NCI-H1048 (cell line): ENCODE measurements at regions not wholly inside any gene's neighbourhood (a gene's known extent, or its start where the extent isn't known, plus 50 kb on each side); places are given as distances from the start of the nearest gene placed in this dataset.
"Not testable (repeated sequence)": the region's sequence is repeated elsewhere in the genome, so short reads cannot be mapped to it uniquely, and the experiment has no call there.

Source experiments
- DNase-seq: peaks from one replicate; lab custom pipeline; 2025; lab: John Stamatoyannopoulos, UW

DNA sequence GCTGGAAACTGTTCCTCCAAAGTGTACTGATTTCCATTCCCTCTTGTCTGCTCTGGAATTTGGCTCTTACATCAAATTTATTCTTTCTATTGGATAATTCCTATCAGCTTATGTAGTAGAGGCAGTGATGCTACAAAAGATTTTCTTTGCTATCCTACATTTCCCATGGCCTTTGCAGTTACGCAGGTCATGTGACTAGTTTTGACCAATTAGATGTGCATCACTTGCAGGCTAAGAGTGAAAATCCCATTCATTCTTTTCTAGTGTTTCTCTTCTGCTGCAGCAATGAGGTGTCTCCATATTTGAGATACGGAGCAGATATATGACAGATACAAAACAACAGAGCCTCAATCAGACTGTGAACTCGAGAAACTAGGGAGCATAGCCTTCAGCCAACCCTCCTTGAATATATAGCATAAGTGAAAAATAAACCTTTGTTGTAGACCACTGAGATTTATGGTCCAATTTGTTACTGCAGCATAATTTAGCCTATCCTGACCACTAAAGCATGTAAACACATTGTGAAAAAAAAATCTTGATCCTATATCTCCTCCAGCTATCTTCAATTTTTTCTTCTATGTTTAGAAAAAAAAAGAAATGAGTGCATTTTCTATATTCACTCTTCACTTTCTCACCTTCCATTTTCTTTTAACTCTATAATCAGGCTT lies 102.0 kb downstream of the HNMT start:
- no peak for DNase-seq

DNA sequence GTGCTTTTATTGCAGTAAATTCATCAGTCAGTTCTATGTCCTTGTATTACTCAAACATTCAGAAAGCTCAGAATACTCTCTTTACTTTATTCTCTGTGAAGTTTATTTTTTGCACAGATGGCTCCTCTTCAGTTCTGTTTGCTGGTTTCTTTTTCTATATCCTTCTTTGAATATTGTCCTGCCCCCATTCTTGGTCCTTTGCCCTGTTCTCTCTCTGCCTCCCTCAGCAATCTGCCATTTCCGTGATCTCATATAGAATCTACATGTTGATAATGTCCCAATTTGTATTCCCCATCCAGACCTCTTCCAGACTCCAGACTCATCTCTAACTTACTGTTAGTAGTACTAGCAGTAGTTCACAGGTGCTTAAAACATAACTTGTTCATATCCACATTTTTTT lies 102.6 kb downstream of the HNMT start:
- DNase-seq = no peak

GRCh38 chr2:138068669-138069068 lies 104.4 kb downstream of the HNMT start:
- not testable (repeated sequence) for DNase-seq

- DNase-seq = not testable (repeated sequence)
Measured at GRCh38 chr2:138071042-138071719, 106.9 kb downstream of the HNMT start.

GRCh38 chr2:138071720-138072719 lies 107.7 kb downstream of the HNMT start:
- no peak for DNase-seq

GRCh38 chr2:138078153-138078552 lies 113.9 kb downstream of the HNMT start:
- no peak for DNase-seq

GRCh38 chr2:138079976-138080375 lies 115.7 kb downstream of the HNMT start:
- DNase-seq = no peak

GRCh38 chr2:138081225-138082073 lies 117.2 kb downstream of the HNMT start:
- DNase-seq = no peak

DNA sequence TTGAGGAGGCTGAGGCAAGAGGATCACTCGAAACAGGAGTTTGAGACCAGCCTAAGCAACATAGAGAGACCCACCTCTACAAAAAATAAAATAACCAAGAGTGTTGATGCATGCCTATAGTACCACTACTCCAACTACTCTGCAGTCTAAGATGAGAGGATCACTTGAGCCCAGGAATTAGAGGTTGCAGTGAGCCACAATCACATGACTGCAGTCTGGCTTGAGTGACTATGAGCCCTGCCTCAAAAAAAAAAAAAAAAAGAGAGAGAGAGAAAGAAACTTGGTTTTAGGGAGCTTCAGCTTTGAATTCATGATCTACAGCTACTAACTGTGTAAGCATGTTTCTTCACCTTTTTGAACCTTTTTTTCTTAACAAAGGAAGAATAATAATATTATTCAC lies 119.9 kb downstream of the HNMT start:
- DNase-seq = no peak

DNA sequence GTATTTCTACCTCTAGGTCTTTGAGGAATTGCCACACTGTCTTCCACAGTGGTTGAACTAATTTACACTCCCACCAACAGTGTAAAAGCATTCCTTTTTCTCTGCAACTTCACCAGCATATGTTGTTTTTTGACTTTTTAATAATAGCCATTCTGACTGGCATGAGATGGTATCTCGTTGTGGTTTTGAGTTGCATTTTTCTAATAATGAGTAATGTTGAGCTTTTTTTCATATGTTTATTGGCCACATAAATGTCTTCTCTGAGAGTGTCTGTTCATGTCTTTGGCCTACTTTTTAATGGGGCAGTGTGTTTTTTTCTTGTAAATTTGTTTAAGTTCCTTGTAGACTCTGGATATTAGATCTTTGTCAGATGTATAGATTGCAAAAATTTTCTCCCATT lies 121.2 kb downstream of the HNMT start:
- not testable (repeated sequence) for DNase-seq

- no peak for DNase-seq
Measured at GRCh38 chr2:138086576-138086975, 122.3 kb downstream of the HNMT start.

DNA sequence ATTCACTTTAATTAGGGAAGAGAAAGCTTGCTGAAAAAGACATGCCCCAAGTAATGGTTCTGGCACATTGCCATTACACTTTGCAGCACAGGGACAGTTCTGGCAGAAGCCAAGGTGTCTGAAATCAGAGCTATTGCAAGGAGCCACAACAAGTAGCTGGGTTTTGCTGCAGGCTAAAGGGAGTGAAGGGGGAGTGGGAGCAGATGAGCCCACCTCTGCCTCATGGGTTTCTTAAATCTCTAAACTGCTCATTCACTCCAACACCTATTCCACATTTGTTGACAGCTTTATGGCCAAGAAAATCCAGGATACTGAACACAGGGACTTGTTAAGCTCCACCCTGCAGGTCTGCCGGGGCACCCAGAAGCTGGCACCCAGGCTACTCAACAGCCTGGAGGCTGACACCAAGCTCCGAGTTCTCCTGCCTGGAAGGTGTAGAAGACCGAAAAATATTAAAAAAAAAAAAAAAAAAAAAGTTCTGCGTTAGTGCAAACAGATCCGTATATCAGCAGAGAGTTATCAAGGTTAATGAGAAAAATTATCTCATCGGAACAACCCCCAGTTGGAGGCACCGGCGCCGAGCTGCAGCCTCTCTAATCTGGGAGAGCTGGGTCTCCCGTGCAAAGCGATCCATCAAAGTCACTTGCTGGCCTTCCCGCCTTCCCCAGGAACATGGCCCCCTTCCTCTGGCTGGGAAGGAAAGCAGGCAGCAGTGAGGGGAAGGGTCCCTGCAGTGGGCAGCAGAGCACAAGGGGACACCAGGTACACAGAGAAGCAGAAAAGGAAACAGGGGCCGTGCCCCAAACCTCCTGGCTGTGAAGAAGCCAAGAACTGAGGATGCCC lies 123.7 kb downstream of the HNMT start:
- DNase-seq = no peak

DNA sequence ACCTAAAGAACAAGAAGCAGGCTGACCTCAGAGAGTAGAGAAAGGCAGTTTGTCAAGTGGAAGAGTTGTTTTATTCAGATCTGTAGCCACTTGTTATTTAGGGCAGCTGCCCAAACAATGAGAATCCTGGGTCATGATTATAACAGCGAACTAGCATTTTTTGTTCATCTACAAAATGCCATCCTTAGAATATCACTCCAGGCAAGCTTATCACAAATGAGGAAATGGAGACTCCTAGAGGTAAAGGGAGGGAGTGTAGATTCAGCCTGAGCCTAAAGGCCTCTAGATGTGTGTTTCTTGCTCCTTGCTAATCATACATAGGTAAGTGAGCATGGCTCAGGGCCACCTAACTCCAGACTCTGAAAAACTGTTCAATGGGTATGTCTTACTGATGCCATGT lies 126.1 kb downstream of the HNMT start:
- DNase-seq = peak; percentile 11

- no peak for DNase-seq
Measured at GRCh38 chr2:138093455-138093854, 129.2 kb downstream of the HNMT start.

DNA sequence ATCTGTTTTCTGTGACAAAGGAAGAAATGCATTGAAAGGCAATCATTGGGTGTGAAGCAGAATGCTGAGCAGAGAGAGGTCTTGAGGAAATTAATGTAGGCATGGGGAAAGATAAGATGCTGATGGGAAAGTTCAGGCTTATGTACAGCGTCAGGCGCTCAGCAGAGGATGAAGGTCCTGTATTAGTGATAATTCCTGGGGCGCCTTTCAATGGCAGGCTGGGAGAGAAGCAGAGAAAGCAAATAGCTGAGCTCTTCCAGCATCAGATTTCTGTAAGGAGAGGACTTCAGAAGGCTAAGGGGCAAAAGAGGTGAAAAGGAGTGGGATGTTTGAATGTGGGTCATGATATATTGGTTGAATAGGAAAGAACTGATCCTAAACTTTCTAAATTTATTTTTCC lies 129.8 kb downstream of the HNMT start:
- no peak for DNase-seq

- no peak for DNase-seq
Measured at GRCh38 chr2:138095336-138095735, 131.1 kb downstream of the HNMT start.

GRCh38 chr2:138099288-138099687 lies 135.0 kb downstream of the HNMT start:
- DNase-seq = not testable (repeated sequence)

DNA sequence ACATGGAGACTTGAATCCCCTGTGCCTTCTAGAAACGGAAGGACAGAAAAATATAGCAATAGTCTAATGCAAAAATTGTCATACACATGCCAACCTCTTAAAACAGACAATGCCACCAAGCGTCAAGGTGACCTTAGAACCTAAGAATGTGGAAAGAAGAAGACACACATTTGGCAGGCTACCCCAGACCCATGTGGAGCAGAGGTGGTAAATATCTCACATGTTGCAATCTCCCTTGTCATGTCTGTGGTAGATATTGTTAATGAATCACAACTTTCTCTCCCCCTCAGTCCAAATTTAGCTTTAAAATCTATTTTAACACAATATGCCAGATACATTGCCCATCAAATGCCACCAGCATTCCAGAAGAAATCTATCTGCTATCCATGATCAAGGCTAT lies 137.4 kb downstream of the HNMT start:
- DNase-seq = no peak

DNA sequence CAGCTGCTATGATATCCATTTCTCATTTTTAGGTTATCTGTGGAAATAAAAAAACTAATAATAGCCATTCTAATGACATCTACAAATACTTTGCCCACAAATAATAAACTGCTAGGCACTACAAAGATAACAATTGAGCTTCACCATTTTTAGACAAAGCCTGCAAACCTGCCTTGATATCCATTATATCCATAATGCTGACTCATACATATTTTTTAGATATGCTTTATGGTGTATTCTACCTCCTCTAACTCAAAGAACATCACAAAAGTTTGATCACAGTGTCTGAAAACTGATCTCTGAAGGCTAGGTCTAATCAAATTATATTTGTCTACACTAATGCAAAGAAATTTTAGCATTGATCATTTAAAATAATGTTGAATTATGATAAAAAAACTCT lies 138.4 kb downstream of the HNMT start:
- no peak for DNase-seq

GRCh38 chr2:138103156-138103555 lies 138.9 kb downstream of the HNMT start:
- no peak for DNase-seq

GRCh38 chr2:138104071-138104470 lies 139.8 kb downstream of the HNMT start:
- no peak for DNase-seq
